ENCODE measurements at regions not wholly inside any gene's neighbourhood (a gene's known extent, or its start where the extent isn't known, plus 50 kb on each side); places are given as distances from the start of the nearest gene placed in this dataset.

DNA sequence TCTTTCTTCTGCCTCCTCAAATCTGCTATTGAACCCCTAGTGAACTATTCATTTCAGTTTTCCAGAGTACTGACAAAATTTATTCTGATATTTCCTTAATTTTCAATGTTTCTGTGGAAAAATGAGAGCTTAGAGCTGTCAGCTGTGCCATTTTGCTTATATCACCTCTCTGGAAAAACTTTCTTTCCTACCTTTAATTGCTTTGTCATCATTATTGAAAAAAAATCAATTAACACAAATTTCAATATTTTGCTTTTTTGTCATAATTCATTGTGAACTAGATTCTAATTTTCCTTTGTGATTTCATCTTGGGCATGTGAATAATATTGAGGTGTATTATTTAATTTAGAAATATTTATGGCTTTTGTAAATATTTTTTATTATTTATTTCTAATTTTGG, 126.5 kb downstream of the C1orf94 start:
- Histone ChIP-seq H3K9me1 (ENCODE audit: control insufficient read depth, extremely low read depth, insufficient read depth, low read length) (no peaks in the 10 kb centered on the region), H3K36me3 (ENCODE audit: control insufficient read depth in 2 of 2, extremely low read depth in 1 of 2, insufficient read depth in 2 of 2, low read length in 2 of 2) (no peaks in the 10 kb centered on the region), H3K4me2 (ENCODE audit: control insufficient read depth, extremely low read depth, insufficient read depth, low read depth, low read length) (no peak overlapping the region), H3K27me3 (ENCODE audit: control insufficient read depth, extremely low read depth, insufficient read depth, low read length) (peaks cover 10% of the 10 kb centered on the region), H3K27ac (ENCODE audit: control insufficient read depth, insufficient read depth, low read length) (no peak overlapping the region), H3K9me3 (ENCODE audit: control insufficient read depth, low read depth, low read length) (no peaks in the 10 kb centered on the region), H3K4me3 (ENCODE audit: control insufficient read depth in 2 of 3, extremely low read depth in 1 of 3, insufficient read depth in 2 of 3, low read depth in 1 of 3, low read length in 3 of 3) (no peak overlapping the region), H4K20me1 (ENCODE audit: control insufficient read depth, extremely low read depth, insufficient read depth, low read length) (no peaks in the 10 kb centered on the region), H2AFZ (ENCODE audit: control insufficient read depth, low read length) (no peak overlapping the region), H3K79me2 (ENCODE audit: control insufficient read depth, insufficient read depth, low read length) (no peaks in the 10 kb centered on the region), H3K4me1 (ENCODE audit: control insufficient read depth, extremely low read depth, insufficient read depth, low read length) (no peaks in the 10 kb centered on the region), H3K9ac (ENCODE audit: control insufficient read depth, extremely low read depth, insufficient read depth, low read length) (no peak overlapping the region)
- dilution Hi-C loops (cut with MboI; ENCODE audit: extremely low pct_ligation_motif_present, low sequenced_read_pairs) = no loop called here
- DNase-seq (ENCODE audit: low read depth, low spot score) = no peak
- TF ChIP-seq, protein P1, sequence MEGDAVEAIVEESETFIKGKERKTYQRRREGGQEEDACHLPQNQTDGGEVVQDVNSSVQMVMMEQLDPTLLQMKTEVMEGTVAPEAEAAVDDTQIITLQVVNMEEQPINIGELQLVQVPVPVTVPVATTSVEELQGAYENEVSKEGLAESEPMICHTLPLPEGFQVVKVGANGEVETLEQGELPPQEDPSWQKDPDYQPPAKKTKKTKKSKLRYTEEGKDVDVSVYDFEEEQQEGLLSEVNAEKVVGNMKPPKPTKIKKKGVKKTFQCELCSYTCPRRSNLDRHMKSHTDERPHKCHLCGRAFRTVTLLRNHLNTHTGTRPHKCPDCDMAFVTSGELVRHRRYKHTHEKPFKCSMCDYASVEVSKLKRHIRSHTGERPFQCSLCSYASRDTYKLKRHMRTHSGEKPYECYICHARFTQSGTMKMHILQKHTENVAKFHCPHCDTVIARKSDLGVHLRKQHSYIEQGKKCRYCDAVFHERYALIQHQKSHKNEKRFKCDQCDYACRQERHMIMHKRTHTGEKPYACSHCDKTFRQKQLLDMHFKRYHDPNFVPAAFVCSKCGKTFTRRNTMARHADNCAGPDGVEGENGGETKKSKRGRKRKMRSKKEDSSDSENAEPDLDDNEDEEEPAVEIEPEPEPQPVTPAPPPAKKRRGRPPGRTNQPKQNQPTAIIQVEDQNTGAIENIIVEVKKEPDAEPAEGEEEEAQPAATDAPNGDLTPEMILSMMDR (optimal IDR thresholded peaks at IDR 0.05 in 1 of 3, IDR thresholded peaks at IDR 0.05 in 1 of 3, conservative IDR thresholded peaks at IDR 0.05 in 1 of 3; ENCODE audit: extremely low read depth in 1 of 3, insufficient read depth in 2 of 3, low read length in 3 of 3) = no peak
- no peak for TF ChIP-seq EZH2 (IDR thresholded peaks at IDR 0.05; ENCODE audit: low read length)
- no peak for FAIRE-seq

- dilution Hi-C loops (cut with MboI; ENCODE audit: extremely low pct_ligation_motif_present, low sequenced_read_pairs) = no loop called here
- Histone ChIP-seq H3K4me2 (ENCODE audit: control insufficient read depth, extremely low read depth, insufficient read depth, low read depth, low read length) (no peak overlapping the region), H3K9me3 (ENCODE audit: control insufficient read depth, low read depth, low read length) (no peaks in the 10 kb centered on the region), H4K20me1 (ENCODE audit: control insufficient read depth, extremely low read depth, insufficient read depth, low read length) (no peaks in the 10 kb centered on the region), H3K27ac (ENCODE audit: control insufficient read depth, insufficient read depth, low read length) (no peak overlapping the region), H3K27me3 (ENCODE audit: control insufficient read depth, extremely low read depth, insufficient read depth, low read length) (peaks cover 10% of the 10 kb centered on the region), H3K4me1 (ENCODE audit: control insufficient read depth, extremely low read depth, insufficient read depth, low read length) (no peaks in the 10 kb centered on the region), H3K36me3 (ENCODE audit: control insufficient read depth in 2 of 2, extremely low read depth in 1 of 2, insufficient read depth in 2 of 2, low read length in 2 of 2) (no peaks in the 10 kb centered on the region), H3K79me2 (ENCODE audit: control insufficient read depth, insufficient read depth, low read length) (no peaks in the 10 kb centered on the region), H3K9ac (ENCODE audit: control insufficient read depth, extremely low read depth, insufficient read depth, low read length) (no peak overlapping the region), H2AFZ (ENCODE audit: control insufficient read depth, low read length) (no peak overlapping the region), H3K9me1 (ENCODE audit: control insufficient read depth, extremely low read depth, insufficient read depth, low read length) (no peaks in the 10 kb centered on the region), H3K4me3 (ENCODE audit: control insufficient read depth in 2 of 3, extremely low read depth in 1 of 3, insufficient read depth in 2 of 3, low read depth in 1 of 3, low read length in 3 of 3) (no peak overlapping the region)
- FAIRE-seq (no peak), DNase-seq (ENCODE audit: low read depth, low spot score) (no peak)
- no peak for TF ChIP-seq EZH2 (IDR thresholded peaks at IDR 0.05; ENCODE audit: low read length)
- TF ChIP-seq, protein P1 (optimal IDR thresholded peaks at IDR 0.05 in 1 of 3, IDR thresholded peaks at IDR 0.05 in 1 of 3, conservative IDR thresholded peaks at IDR 0.05 in 1 of 3; ENCODE audit: extremely low read depth in 1 of 3, insufficient read depth in 2 of 3, low read length in 3 of 3) = no peak
Observed at GRCh38 chr1:34306568-34306967, 129.9 kb downstream of the C1orf94 start.
